CD4-positive, alpha-beta memory T cell (primary cell): ENCODE measurements at regions not wholly inside any gene's neighbourhood (a gene's known extent, or its start where the extent isn't known, plus 50 kb on each side); places are given as distances from the start of the nearest gene placed in this dataset.

Experiments
- CTCF ChIA-PET: fragments of 350-600 bp; sonication (Branson Sonifier 250); formaldehyde crosslinking; loops from one replicate; lab custom pipeline; 2021; ENCODE audit warnings: inconsistent platforms; ENCODE audit not compliant: partially characterized antibody; lab: Charles Lee
- POLR2A ChIA-PET: fragments of 350-600 bp; sonication (Branson Sonifier 250); formaldehyde crosslinking; loops from one replicate; lab custom pipeline; 2021; ENCODE audit not compliant: partially characterized antibody; lab: Charles Lee
- DNase-seq, 5 donors: peaks; one replicate each; pipeline versions ENCODE4 v3.0.0 to v3.0.0-alpha.2; 2020 to 2022; ENCODE audit warnings: mixed read lengths in 1 of 5
- H3K27ac ChIP-seq: one replicate; pipeline ENCODE4 v1.7.0; 2013; ENCODE audit warnings: low read depth, low read length
- H3K27me3 ChIP-seq: 2 replicates; pipeline ENCODE4 v1.7.0; 2013; ENCODE audit warnings: mild to moderate bottlenecking, low read length, moderate library complexity; ENCODE audit not compliant: insufficient read depth
- H3K36me3 ChIP-seq: 2 replicates; pipeline ENCODE4 v1.7.0; 2013; ENCODE audit warnings: mild to moderate bottlenecking, low read length, moderate library complexity; ENCODE audit not compliant: insufficient read depth
- H3K4me1 ChIP-seq: 2 replicates; pipeline ENCODE4 v1.7.0; 2013; ENCODE audit warnings: mild to moderate bottlenecking, low read length, moderate library complexity; ENCODE audit not compliant: insufficient read depth
- H3K4me3 ChIP-seq, 2 donors: one replicate each; pipeline ENCODE4 v1.7.0; 2013; ENCODE audit warnings: low read length in 2 of 2, mild to moderate bottlenecking in 1 of 2
- H3K9me3 ChIP-seq, 2 donors: one replicate each; pipeline ENCODE4 v1.7.0; 2013; ENCODE audit warnings: low read length in 2 of 2, control low read depth in 1 of 2; ENCODE audit not compliant: control insufficient read depth in 1 of 2
- H3K27ac Mint-ChIP-seq, 7 donors: one replicate each; pipeline ENCODE4 v1.8.0; 2020 to 2021; ENCODE audit warnings: mixed read lengths in 7 of 7, mild to moderate bottlenecking in 6 of 7, inconsistent platforms in 3 of 7, moderate library complexity in 3 of 7
- H3K27me3 Mint-ChIP-seq, 2 donors: one replicate each; pipeline ENCODE4 v1.8.0; 2020 to 2021; ENCODE audit warnings: mixed read lengths in 2 of 2
- H3K36me3 Mint-ChIP-seq, 2 donors: one replicate each; pipeline ENCODE4 v1.8.0; 2020 to 2021; ENCODE audit warnings: mixed read lengths in 2 of 2, inconsistent platforms in 1 of 2, mild to moderate bottlenecking in 1 of 2
- H3K4me1 Mint-ChIP-seq, 4 donors: one replicate each; pipeline ENCODE4 v1.8.0; 2020 to 2021; ENCODE audit warnings: mixed read lengths in 4 of 4, mild to moderate bottlenecking in 1 of 4
- H3K4me3 Mint-ChIP-seq, 8 donors: one replicate each; pipeline ENCODE4 v1.8.0; 2020 to 2021; ENCODE audit warnings: mixed read lengths in 8 of 8, mild to moderate bottlenecking in 7 of 8, moderate library complexity in 6 of 8, inconsistent platforms in 3 of 8
- H3K9me3 Mint-ChIP-seq, 8 donors: one replicate each; pipeline ENCODE4 v1.8.0; 2020 to 2021; ENCODE audit warnings: mixed read lengths in 8 of 8, mild to moderate bottlenecking in 5 of 8, inconsistent platforms in 3 of 8, moderate library complexity in 1 of 8
- intact Hi-C: fragments of 100-400 bp; cut with micrococcal nuclease; formaldehyde crosslinking; loops from one replicate; pipeline ENCODE4 v1.15.1; 2023

DNA sequence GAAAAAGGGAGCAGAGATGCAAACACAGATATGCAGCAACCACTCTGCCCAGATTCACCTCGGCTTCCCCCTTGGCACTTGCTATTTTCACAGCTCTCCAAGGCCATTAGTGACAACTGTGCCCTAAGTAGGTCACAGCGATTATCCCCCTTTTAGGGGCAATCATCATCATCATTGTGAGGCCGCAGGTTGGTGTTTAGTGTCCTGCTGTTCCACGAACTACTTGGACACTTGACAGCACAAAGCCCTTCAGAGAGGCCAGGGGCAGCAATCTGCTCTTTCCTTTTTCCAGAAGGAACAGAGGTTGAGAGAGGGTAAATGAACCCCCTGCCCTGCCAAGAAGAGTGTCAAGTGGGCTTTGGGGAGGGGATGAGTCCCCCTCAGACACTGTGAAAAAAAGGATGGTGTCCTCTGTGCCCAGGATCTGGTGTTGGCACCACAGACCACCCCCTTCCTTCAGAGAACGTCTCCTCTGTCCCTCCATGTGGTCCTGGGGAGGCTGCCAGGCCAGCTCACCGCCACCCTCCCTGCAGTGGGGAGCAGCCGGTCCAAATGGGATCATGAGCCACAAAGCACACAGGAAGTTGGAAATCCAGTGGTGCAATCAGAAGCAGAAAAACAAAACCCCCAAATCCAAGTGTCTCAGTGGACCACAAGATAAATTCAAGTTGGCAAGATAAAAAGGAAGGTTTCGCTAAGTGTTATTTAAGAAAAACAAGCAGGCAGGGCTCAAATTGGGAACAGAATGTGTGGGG, 78.4 kb upstream of the MED9 start:
- no peaks in the 10 kb centered on the region for H3K36me3 ChIP-seq
- intact Hi-C loops = no loop called here
- POLR2A ChIA-PET = no interaction called here
- no peaks in the 10 kb centered on the region for H3K9me3 ChIP-seq
- CTCF ChIA-PET = no interaction called here
- no peaks in the 10 kb centered on the region for H3K27me3 ChIP-seq
- H3K27ac ChIP-seq = no peak overlapping the region
- Mint-ChIP-seq H3K9me3 (peaks cover 0 to 1% (median 0%) of the 10 kb centered on the region in 8 donors), H3K27ac (no peak overlapping the region), H3K27me3 (no peaks in the 10 kb centered on the region), H3K4me3 (no peak overlapping the region), H3K36me3 (no peaks in the 10 kb centered on the region), H3K4me1 (peaks cover 12 to 47% (median 29%) of the 10 kb centered on the region in 4 donors)
- DNase-seq = no peak
- no peak overlapping the region for H3K4me3 ChIP-seq
- H3K4me1 ChIP-seq = peaks cover 12% of the 10 kb centered on the region

DNA sequence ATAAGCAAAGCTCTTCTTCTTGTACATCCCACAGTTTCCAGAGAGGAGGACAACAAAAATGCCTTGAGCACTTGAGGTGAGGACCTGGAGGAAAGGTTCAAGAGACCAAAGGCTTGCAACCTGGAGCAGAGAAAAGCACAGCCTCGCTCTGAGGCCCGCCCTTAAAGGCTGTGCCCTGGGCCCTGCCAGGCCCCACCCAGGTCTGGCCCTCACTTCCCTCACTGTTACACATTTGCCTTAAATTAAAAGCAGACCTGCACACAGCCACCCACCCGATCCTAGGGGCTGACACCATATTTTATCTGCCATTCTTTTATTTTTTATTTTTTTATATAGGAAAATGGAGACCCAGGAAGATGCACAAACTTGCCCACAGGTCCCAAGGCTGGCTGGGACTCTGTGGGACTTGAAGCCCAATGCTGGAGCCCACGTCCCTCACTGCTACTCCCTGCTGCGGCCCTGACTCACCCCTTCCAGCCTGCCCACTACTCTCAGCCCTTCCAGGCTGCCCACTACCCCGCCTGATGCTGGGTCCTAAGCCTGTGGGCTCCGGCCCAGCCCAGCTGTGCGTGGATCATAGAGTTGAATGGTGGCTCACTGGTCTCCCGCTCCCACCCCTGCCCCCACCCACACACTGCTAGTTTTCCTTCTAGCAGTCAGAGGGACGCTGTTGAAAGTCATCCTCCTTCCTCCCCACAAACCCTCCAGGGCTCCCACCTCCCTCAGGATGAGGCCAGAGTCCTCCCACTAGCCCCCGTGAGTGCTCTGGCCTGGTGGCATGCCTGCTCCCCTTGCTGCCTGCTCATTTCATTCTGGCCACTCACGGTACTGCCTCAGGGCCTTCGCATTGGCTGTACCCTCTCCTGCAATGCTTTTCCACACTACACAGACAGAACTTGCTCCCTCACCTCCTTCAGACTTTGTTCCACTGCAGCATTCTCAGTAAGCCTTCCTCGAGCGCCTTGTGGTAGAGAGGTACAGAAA, 77.6 kb upstream of the MED9 start:
- CTCF ChIA-PET = no interaction called here
- Histone ChIP-seq H3K27ac (no peak overlapping the region), H3K36me3 (no peaks in the 10 kb centered on the region), H3K4me3 (no peak overlapping the region), H3K27me3 (no peaks in the 10 kb centered on the region), H3K9me3 (no peaks in the 10 kb centered on the region), H3K4me1 (peaks cover 21% of the 10 kb centered on the region)
- intact Hi-C loops = no loop called here
- no peak overlapping the region for H3K27ac Mint-ChIP-seq
- no peaks in the 10 kb centered on the region for H3K27me3 Mint-ChIP-seq
- H3K36me3 Mint-ChIP-seq = no peaks in the 10 kb centered on the region
- H3K4me1 Mint-ChIP-seq = peaks cover 21 to 51% (median 34%) of the 10 kb centered on the region in 4 donors
- DNase-seq = no peak
- H3K4me3 Mint-ChIP-seq = no peak overlapping the region
- H3K9me3 Mint-ChIP-seq = no peaks in the 10 kb centered on the region
- POLR2A ChIA-PET = no interaction called here

DNA sequence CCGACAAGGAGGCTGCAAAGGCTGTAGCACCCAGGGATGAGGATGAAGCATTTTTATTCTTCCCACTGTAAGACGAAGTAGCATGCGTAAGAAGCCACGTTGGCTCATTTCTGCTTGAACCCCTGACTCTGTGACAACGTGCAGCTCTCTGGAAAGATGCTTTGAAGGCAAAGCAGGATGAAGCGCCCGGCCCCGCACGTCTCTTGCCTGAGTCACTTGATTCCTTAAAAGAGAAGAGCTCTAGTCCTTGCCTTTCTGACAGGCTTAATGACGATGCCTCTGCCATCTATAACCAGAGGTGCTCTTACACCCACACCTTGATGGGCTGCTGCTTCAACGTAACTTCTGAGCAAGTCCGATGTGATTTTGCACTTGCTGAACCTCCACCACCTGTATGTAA, 76.7 kb upstream of the MED9 start:
- no peak for DNase-seq
- Histone ChIP-seq H3K27me3 (no peaks in the 10 kb centered on the region), H3K4me1 (peaks cover 29% of the 10 kb centered on the region), H3K36me3 (no peaks in the 10 kb centered on the region), H3K4me3 (no peak overlapping the region), H3K9me3 (no peaks in the 10 kb centered on the region), H3K27ac (no peak overlapping the region)
- Mint-ChIP-seq H3K9me3 (no peaks in the 10 kb centered on the region), H3K27ac (peak overlapping the region in 1 of 7 donors; percentile 24), H3K36me3 (no peaks in the 10 kb centered on the region), H3K4me1 (peaks cover 29 to 59% (median 42%) of the 10 kb centered on the region in 4 donors), H3K27me3 (no peaks in the 10 kb centered on the region), H3K4me3 (no peak overlapping the region)
- CTCF ChIA-PET = no interaction called here
- intact Hi-C loops = no loop called here
- POLR2A ChIA-PET = no interaction called here

- ChIA-PET POLR2A (no interaction called here), CTCF (no interaction called here)
- Mint-ChIP-seq H3K4me1 (peaks cover 29 to 65% (median 46%) of the 10 kb centered on the region in 4 donors), H3K4me3 (peak overlapping the region in 1 of 8 donors; percentile 15), H3K36me3 (no peaks in the 10 kb centered on the region), H3K9me3 (no peaks in the 10 kb centered on the region), H3K27ac (peak overlapping the region in 3 of 7 donors; percentile 39 to 66 (median 44)), H3K27me3 (no peaks in the 10 kb centered on the region)
- H3K4me3 ChIP-seq = no peak overlapping the region
- no peaks in the 10 kb centered on the region for H3K9me3 ChIP-seq
- H3K4me1 ChIP-seq = peaks cover 35% of the 10 kb centered on the region
- intact Hi-C loops = no loop called here
- H3K36me3 ChIP-seq = no peaks in the 10 kb centered on the region
- H3K27ac ChIP-seq = no peak overlapping the region
- H3K27me3 ChIP-seq = no peaks in the 10 kb centered on the region
- DNase-seq = no peak
Measured at GRCh38 chr17:17400566-17401184, 76.1 kb upstream of the MED9 start.

GRCh38 chr17:17401271-17401781, 75.5 kb upstream of the MED9 start:
- no peaks in the 10 kb centered on the region for H3K36me3 ChIP-seq
- H3K9me3 Mint-ChIP-seq = no peaks in the 10 kb centered on the region
- H3K27me3 ChIP-seq = no peaks in the 10 kb centered on the region
- peaks cover 42% of the 10 kb centered on the region for H3K4me1 ChIP-seq
- H3K36me3 Mint-ChIP-seq = no peaks in the 10 kb centered on the region
- intact Hi-C loops = no loop called here
- H3K27ac ChIP-seq = no peak overlapping the region
- DNase-seq = no peak
- H3K4me1 Mint-ChIP-seq = peaks cover 33 to 72% (median 50%) of the 10 kb centered on the region in 4 donors
- no peaks in the 10 kb centered on the region for H3K9me3 ChIP-seq
- CTCF ChIA-PET = interaction anchor here (1.7 kb wide), 1 partner anchor 8 kb away, joined by 5 read pairs; no protein-coding TSS in a partner anchor
- H3K27me3 Mint-ChIP-seq = no peaks in the 10 kb centered on the region
- POLR2A ChIA-PET = no interaction called here
- H3K4me3 Mint-ChIP-seq = peak overlapping the region in 1 of 8 donors; percentile 15
- peak overlapping the region in 2 of 7 donors; percentile 15 to 44 for H3K27ac Mint-ChIP-seq
- no peak overlapping the region for H3K4me3 ChIP-seq

DNA sequence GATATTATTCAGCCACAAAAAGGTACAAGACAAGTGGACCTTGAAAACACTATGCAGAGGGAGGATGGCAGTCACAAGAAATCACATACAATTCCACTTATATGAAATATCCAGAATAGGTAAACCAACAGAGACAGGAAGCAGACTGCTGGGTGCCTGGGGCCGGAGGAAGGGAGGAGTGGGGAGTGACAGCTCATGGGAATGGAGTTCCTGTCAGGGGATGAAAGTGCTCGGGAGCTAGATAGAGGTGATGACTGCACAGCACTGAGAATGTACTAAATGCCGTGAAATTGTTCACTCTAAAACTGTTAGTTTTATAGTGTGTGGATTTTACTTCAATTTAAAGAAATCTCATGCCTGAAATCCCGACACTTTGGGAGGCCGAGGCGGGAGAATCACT, 74.2 kb upstream of the MED9 start:
- no peaks in the 10 kb centered on the region for H3K9me3 ChIP-seq
- no peaks in the 10 kb centered on the region for H3K27me3 ChIP-seq
- Mint-ChIP-seq H3K4me1 (peaks cover 35 to 78% (median 59%) of the 10 kb centered on the region in 4 donors), H3K27ac (peak overlapping the region; percentile 15 to 97 (median 74)), H3K4me3 (peak overlapping the region in 7 of 8 donors; percentile 31 to 78 (median 56)), H3K9me3 (no peaks in the 10 kb centered on the region), H3K36me3 (peaks cover 0 to 1% of the 10 kb centered on the region in 2 donors), H3K27me3 (no peaks in the 10 kb centered on the region)
- H3K4me3 ChIP-seq = no peak overlapping the region
- intact Hi-C loops = no loop called here
- H3K36me3 ChIP-seq = no peaks in the 10 kb centered on the region
- H3K27ac ChIP-seq = no peak overlapping the region
- ChIA-PET POLR2A (interaction anchor here (0.7 kb wide), 2 partner anchors 11 to 33 kb away, joined by 3 to 4 read pairs; no protein-coding TSS in a partner anchor), CTCF (interaction anchor here (1.7 kb wide), 1 partner anchor 10 kb away, joined by 5 read pairs; no protein-coding TSS in a partner anchor)
- no peak for DNase-seq
- H3K4me1 ChIP-seq = peaks cover 43% of the 10 kb centered on the region
